Cardiac fibroblast (primary cell): ENCODE measurements at regions not wholly inside any gene's neighbourhood (a gene's known extent, or its start where the extent isn't known, plus 50 kb on each side); places are given as distances from the start of the nearest gene placed in this dataset.

Experiments used
- DNase-seq, 2 donors: peaks; one replicate each; pipeline versions ENCODE4 v3.0.0 to v3.0.0-alpha.2; 2010; ENCODE audit warnings: low read depth in 2 of 2
- H3K4me3 ChIP-seq, 2 donors: replicated peaks in 1 of 2; 1 replicate in 1 of 2; 2 replicates in 1 of 2; pipeline ENCODE4 v1.5.1; 2011; ENCODE audit warnings: low read depth in 2 of 2, low read length in 2 of 2, mild to moderate bottlenecking in 2 of 2, moderate library complexity in 1 of 2
- CTCF ChIP-seq: IDR thresholded peaks from one replicate; pipeline ENCODE4 v1.5.1; 2011; ENCODE audit warnings: low read depth, mild to moderate bottlenecking, low read length, inconsistent platforms

GRCh38 chr20:60467771-60468170 lies 509.5 kb downstream of the CDH26 start:
- no peak for DNase-seq
- TF ChIP-seq CTCF, result no peak
- H3K4me3 ChIP-seq, result no peak overlapping the region

GRCh38 chr20:60469829-60470228 lies 511.6 kb downstream of the CDH26 start:
- no peak for TF ChIP-seq CTCF
- DNase-seq, result no peak
- no peak overlapping the region for H3K4me3 ChIP-seq

GRCh38 chr20:60470366-60470765 lies 512.1 kb downstream of the CDH26 start:
- no peak overlapping the region for H3K4me3 ChIP-seq
- no peak for DNase-seq
- no peak for TF ChIP-seq CTCF

- no peak for DNase-seq
- TF ChIP-seq CTCF, result no peak
- H3K4me3 ChIP-seq, result no peak overlapping the region
These were observed 515.0 kb downstream of the CDH26 start for GRCh38 chr20:60473211-60473610.

GRCh38 chr20:60474385-60474910 lies 516.2 kb downstream of the CDH26 start:
- H3K4me3 ChIP-seq, result no peak overlapping the region
- TF ChIP-seq CTCF, result no peak
- no peak for DNase-seq

- DNase-seq, result no peak
- TF ChIP-seq CTCF, result no peak
- no peak overlapping the region for H3K4me3 ChIP-seq
These were observed 517.8 kb downstream of the CDH26 start for GRCh38 chr20:60476045-60476444.

GRCh38 chr20:60477958-60478357 lies 519.7 kb downstream of the CDH26 start:
- DNase-seq, result no peak
- no peak overlapping the region for H3K4me3 ChIP-seq
- TF ChIP-seq CTCF, result no peak
